PFSK-1 (cell line): ENCODE measurements at regions not wholly inside any gene's neighbourhood (a gene's known extent, or its start where the extent isn't known, plus 50 kb on each side); places are given as distances from the start of the nearest gene placed in this dataset.

ENCODE experiments used
- FOXP2 ChIP-seq: optimal IDR thresholded peaks from 2 replicates; pipeline ENCODE3; 2011; ENCODE audit warnings: borderline replicate concordance, control low read depth, inconsistent platforms; ENCODE audit not compliant: insufficient read depth; ENCODE audit errors: extremely low read length, extremely low read depth
- POLR2AphosphoS5 ChIP-seq: IDR thresholded peaks from 2 replicates; pipeline ENCODE4 v1.6.1; 2012; ENCODE audit warnings: low read depth, mild to moderate bottlenecking, control low read depth, low read length, moderate library complexity
- REST ChIP-seq, 2 experiments: IDR thresholded peaks; 2 replicates each; pipeline versions ENCODE4 v1.6.1 to v1.8.0; 2011 to 2012; ENCODE audit warnings: low read depth in 2 of 2, low read length in 2 of 2, control low read depth in 1 of 2, inconsistent platforms in 1 of 2, mild to moderate bottlenecking in 1 of 2, moderate library complexity in 1 of 2; ENCODE audit not compliant: insufficient read depth in 1 of 2
- SIN3A ChIP-seq: IDR thresholded peaks from 2 replicates; pipeline ENCODE4 v1.6.1; 2012; ENCODE audit warnings: mild to moderate bottlenecking, low read length, moderate library complexity, borderline replicate concordance; ENCODE audit not compliant: insufficient read depth
- TAF1 ChIP-seq: IDR thresholded peaks from 2 replicates; pipeline ENCODE4 v1.6.1; 2012; ENCODE audit warnings: low read length, control low read depth, borderline replicate concordance; ENCODE audit not compliant: insufficient read depth

GRCh38 chr2:176388861-176389260, 119.6 kb downstream of the MTX2 start:
- no peak for TF ChIP-seq FOXP2
- no peak for TF ChIP-seq SIN3A
- TF ChIP-seq REST (IDR thresholded peaks at IDR 0.05; ENCODE audit: insufficient read depth in 1 of 2, low read depth in 2 of 2, low read length in 2 of 2): no peak

GRCh38 chr2:176390276-176391147, 121.3 kb downstream of the MTX2 start:
- TF ChIP-seq POLR2AphosphoS5 (no peak), TAF1 (no peak), REST (IDR thresholded peaks at IDR 0.05; ENCODE audit: insufficient read depth in 1 of 2, low read depth in 2 of 2, low read length in 2 of 2) (no peak), SIN3A (no peak), FOXP2 (no peak)

DNA sequence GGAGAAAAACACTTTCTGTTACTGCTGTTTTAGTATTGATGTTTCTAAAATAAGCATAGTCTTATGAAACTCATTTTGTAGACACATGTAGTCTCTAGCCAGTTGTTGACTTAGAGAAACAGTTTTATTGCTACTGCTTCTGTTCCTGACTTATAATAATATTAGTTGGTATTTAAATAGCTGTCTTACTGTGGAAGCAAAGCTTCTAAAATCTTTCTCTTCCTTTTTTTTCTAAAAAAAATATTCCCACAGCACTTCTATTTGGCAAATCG, 121.8 kb downstream of the MTX2 start:
- TF ChIP-seq TAF1: no peak
- no peak for TF ChIP-seq SIN3A
- TF ChIP-seq FOXP2: no peak
- no peak for TF ChIP-seq POLR2AphosphoS5
- TF ChIP-seq REST (IDR thresholded peaks at IDR 0.05; ENCODE audit: insufficient read depth in 1 of 2, low read depth in 2 of 2, low read length in 2 of 2): no peak

DNA sequence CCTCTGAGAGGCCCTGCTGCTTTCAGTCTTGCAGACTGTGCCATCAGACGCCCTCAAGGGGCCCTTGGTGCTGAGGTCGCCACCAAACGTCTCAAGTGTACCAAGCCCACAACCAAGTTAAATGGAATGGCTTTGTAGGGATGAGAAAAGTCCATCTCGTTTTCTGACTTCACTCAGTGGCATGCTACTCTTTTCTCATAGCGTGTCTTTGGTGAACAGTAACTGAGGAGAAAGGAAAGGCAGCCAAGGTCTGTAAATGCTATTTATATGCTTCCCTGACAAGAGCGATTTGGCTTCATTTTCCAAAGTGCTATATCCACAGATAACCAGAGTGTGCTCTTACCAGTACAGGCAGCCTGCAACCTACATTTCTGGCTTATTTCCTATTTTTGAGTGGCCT, 123.0 kb downstream of the MTX2 start:
- TF ChIP-seq SIN3A: no peak
- TF ChIP-seq TAF1: no peak
- TF ChIP-seq POLR2AphosphoS5: no peak
- no peak for TF ChIP-seq FOXP2
- TF ChIP-seq REST (IDR thresholded peaks at IDR 0.05; ENCODE audit: insufficient read depth in 1 of 2, low read depth in 2 of 2, low read length in 2 of 2): no peak
